GM23338 (cell line): ENCODE measurements at regions not wholly inside any gene's neighbourhood (a gene's known extent, or its start where the extent isn't known, plus 50 kb on each side); places are given as distances from the start of the nearest gene placed in this dataset.

Experiments
- EZH2 ChIP-seq: fragments of 200-600 bp; sonication (generic); IDR thresholded peaks from one replicate; pipeline ENCODE4 v1.8.0; 2017; ENCODE audit warnings: antibody characterized with exemption, mild to moderate bottlenecking, low read depth; ENCODE audit not compliant: unreplicated experiment
- POLR2AphosphoS5 ChIP-seq: IDR thresholded peaks from 2 replicates; pipeline ENCODE4 v1.6.1; 2016; ENCODE audit warnings: antibody characterized with exemption, low read depth
- TF ChIP-seq, protein P1 (sequence below), 2 experiments: fragments of 200-600 bp in 1 of 2; sonication (generic) in 1 of 2; conservative IDR thresholded peaks; 2 replicates each; pipeline versions ENCODE4 v1.5.1 to v1.6.1; 2016 to 2017; ENCODE audit warnings: antibody characterized with exemption in 2 of 2, low read depth in 2 of 2, mild to moderate bottlenecking in 2 of 2, moderate library complexity in 1 of 2

DNA sequence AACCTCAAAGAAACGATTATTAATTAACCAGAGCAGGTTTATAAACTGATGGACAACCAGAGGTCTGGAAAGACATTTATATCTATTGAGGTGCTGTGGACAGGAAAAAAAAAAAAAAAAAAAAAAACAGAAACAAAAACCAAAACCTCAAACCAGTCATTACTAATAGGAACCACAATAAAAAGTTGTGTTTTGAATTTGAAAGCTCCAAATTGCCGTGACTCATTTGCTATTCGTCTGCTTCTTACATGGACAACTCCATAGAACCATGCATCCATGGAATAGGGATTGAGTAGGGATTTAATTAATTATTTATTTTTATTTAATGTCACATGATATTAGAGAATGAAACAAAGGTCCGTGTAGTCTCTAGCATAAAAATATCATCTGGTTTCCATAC lies 134.1 kb upstream of the SSTR1 start:
- TF ChIP-seq EZH2 (no peak), POLR2AphosphoS5 (no peak)
- TF ChIP-seq, protein P1, sequence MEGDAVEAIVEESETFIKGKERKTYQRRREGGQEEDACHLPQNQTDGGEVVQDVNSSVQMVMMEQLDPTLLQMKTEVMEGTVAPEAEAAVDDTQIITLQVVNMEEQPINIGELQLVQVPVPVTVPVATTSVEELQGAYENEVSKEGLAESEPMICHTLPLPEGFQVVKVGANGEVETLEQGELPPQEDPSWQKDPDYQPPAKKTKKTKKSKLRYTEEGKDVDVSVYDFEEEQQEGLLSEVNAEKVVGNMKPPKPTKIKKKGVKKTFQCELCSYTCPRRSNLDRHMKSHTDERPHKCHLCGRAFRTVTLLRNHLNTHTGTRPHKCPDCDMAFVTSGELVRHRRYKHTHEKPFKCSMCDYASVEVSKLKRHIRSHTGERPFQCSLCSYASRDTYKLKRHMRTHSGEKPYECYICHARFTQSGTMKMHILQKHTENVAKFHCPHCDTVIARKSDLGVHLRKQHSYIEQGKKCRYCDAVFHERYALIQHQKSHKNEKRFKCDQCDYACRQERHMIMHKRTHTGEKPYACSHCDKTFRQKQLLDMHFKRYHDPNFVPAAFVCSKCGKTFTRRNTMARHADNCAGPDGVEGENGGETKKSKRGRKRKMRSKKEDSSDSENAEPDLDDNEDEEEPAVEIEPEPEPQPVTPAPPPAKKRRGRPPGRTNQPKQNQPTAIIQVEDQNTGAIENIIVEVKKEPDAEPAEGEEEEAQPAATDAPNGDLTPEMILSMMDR (conservative IDR thresholded peaks at IDR 0.05; ENCODE audit: low read depth in 2 of 2), result no peak
